IPS-NIHi11 (cell line): ENCODE measurements at regions not wholly inside any gene's neighbourhood (a gene's known extent, or its start where the extent isn't known, plus 50 kb on each side); places are given as distances from the start of the nearest gene placed in this dataset.

ENCODE experiments used
- DNase-seq: peaks from one replicate; pipeline ENCODE4 v3.0.0; 2012; ENCODE audit warnings: mixed read lengths, low spot score

DNA sequence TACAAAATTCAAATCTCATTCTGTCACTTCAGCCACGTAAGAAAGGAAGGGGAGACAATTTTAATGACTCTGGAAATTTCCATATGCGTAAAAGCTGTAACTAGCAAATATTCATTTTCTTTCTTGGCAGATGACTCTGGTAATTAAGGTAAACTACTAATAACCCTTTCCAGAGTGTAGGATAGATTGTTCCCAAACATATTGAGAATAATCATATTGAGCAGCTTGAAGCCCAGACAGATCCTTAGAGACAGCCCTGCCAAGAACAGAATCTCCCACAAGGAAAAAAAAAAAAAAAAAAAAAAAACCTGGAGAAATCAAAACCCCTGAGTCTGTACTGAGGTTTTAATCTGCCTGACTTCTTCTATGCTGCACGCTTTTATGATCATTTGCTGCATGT is 163.6 kb upstream of the TMPO start:
- DNase-seq = no peak

GRCh38 chr12:98352218-98352811 is 163.1 kb upstream of the TMPO start:
- no peak for DNase-seq

DNA sequence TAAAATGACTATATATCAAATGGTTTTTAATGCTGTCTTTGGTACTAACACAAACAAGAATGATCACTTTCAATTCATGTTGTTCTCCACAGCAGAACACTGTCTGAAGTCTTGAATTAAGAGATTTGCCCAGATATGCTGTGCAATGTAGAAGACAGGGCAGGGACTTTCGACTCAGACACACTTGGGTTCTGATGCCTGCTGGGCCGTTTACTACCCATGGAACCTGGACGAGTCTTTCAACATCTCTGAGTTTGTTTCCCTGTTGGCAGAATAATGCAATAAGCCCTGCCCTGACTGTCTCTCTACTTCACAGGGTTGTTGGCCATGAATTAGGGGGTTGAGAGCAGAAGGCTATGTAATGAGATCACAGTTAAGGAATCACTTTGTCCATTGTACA is 162.6 kb upstream of the TMPO start:
- no peak for DNase-seq

GRCh38 chr12:98354520-98355035 is 160.8 kb upstream of the TMPO start:
- no peak for DNase-seq

DNA sequence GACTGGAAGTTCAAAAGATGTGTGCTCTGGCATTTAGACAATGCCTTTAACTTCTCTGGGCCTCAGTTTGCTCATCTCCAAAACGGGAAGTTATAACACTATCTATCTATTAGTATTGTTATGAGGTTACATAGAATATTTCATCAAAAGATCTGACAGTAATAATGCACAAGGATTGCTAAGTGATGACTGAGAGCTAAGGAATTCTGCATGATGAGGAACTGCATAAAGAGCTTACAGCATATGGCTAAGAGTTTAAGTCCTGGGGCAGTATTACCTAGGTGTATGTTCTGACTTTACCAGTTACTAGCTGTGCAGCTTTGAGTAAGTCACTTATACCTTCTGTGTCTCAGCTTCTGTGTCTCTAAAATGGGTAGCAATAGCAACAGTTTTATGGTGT is 160.1 kb upstream of the TMPO start:
- DNase-seq = no peak

- DNase-seq = no peak
These were observed 159.5 kb upstream of the TMPO start for GRCh38 chr12:98355933-98356332.

DNA sequence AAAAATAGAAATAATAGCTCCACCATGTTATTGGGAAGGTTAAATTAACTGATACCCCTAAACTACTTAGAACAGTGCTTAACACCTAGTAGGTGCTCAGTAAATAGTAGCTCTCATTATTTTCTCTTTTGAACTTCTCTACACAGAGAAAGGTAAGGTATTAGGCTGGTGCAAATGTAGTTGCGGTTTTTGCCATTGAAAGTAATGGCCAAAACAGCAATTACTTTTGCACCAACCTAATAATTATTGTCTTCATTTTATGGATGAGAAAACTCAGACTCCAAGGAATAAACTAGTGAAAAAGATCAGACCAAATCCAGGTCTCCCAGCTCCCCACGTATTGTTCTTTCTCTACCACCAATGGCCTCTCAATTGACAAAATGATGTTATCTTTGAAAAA is 157.2 kb upstream of the TMPO start:
- no peak for DNase-seq

DNA sequence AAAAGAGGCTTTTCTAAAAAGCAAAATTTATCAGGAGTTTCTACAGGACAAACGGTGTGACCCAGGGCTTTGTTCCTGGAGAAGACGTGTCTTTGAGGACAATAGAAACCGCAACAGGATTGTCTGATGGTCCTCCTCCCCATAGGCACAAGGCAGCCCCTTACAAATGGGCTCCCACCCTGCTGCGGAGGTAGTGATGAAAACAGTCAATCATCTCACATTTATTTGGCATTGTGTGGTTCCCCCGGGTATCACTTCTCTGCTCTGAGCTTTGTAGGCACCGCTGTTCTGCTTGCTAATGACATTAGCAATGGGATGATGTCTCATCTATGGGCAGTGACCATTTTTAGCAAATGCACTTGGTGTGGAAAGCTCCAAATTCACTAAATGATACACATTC is 155.5 kb upstream of the TMPO start:
- DNase-seq = no peak

DNA sequence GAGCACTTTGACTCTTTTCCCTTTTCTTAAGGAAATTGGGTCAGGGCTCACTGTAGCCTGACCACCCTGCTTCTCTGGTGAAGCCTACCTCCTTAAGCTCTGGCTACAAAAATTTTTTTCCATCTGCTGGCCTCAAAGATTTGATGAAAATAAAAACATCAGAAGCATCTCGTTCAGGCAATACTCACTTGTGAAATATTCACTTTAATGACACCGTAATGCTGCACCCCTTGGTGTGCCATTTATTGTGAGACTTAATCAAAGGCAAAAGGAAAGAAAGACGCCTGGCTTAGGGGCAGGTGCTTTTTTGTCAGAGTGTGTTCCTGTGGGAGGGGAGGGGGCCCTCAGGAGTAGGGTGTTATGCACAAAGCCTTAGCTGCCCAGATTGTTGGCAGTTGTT is 155.0 kb upstream of the TMPO start:
- DNase-seq = no peak

GRCh38 chr12:98369581-98369980 is 145.8 kb upstream of the TMPO start:
- no peak for DNase-seq

DNA sequence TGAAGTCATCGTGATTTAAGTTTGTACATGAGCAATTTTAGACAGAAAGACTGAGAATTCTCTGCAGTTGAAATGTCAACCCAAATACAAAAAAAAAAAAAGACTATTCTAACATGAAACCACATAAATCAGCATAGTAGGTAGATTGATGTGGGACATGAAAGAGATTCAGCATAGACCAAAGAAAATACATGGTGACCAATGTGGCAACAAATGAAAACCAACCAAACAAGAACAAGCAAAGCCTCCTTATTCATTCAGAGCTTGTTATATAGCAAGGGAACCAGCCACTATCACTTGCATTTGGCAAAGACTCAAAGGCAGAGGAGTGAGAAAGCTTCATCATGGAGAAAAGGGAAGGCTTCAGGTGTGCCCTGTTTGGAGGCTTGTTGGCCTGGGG is 144.4 kb upstream of the TMPO start:
- DNase-seq = no peak

- no peak for DNase-seq
These were observed 144.0 kb upstream of the TMPO start for GRCh38 chr12:98371419-98371818.

- DNase-seq = no peak
These were observed 142.9 kb upstream of the TMPO start for GRCh38 chr12:98372340-98373024.

DNA sequence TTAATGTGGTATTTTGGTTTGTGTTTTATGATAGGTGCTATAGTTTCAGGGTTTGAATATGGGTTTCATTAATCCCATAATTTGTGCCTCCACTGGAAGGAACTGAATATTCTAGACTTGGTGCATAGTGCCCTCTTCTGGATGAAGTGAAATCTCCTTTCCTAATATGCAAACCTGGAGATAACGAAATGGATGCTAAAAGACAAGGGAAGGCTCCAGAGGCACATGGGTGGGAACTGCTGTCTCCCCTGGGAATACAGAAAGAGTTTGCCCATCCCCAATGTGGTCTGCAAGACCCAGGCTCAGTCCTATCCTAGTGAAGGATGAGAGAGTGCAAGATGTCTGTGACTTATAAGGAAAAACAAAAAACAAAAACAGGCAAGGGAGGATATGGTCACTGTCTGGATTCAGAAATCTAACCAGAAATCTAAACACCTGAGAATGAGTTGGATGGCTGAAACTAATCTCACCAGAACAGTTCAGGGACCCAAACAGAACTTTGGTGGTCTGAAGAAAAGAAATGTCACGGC is 142.3 kb upstream of the TMPO start:
- DNase-seq = peak; percentile 44

- DNase-seq = no peak
These were observed 141.4 kb upstream of the TMPO start for GRCh38 chr12:98374007-98374406.

DNA sequence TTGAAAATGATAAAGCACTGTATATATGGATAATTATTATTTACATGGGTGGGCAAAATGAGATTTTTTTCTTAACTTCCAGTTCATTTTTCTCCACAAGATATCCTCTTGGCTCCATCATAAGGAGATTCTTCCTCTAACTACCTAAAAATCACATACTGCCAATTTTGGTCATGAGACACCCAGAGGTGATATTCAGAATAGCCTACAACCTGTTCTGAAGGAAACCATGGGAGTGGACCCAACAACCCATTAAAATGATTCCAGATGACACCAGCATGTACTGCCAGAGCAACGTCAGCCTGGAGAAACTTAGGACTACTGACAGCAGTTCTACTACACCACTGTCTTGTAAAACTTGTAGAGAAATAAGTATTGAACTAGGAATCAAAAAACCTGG is 136.3 kb upstream of the TMPO start:
- DNase-seq = no peak

GRCh38 chr12:98385641-98386040 is 129.7 kb upstream of the TMPO start:
- no peak for DNase-seq

GRCh38 chr12:98387444-98387843 is 127.9 kb upstream of the TMPO start:
- DNase-seq = no peak

DNA sequence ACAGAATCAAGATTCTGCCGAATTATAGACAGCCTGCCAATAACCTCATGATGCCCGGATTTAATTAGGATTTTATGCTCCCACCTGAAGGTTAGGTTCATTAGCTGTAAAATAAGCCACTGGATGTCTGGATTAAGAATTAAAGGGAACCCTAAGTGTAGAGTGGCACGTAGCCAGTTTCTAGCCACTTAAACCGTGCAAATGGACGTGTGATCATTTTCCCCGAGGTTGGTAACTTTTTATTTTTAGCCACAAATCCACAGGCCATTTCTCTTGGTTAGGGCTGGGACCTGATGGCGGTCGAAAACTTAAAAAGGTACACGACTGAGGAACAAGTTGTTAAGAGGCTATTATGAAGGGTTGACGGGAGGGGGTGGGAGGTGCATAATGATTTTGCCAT is 127.3 kb upstream of the TMPO start:
- no peak for DNase-seq

DNA sequence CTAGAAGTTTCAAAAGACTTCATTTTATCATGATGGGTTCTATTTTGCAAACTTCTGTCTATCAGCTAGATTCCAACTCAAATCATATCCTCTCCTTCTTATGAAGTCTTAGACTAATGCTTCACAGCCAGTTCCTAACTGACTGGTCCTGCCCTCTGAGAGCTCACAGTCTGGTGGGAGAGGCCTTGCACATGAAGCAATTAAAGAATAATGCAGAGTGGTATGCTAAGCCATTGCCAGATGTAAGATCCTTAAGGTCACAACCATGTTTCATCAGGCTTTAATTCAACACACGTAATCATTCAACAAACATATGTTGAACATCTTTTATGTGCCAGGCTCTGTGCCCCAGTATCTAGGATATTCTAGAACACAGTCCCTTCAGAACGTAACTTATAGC is 125.8 kb upstream of the TMPO start:
- no peak for DNase-seq

DNA sequence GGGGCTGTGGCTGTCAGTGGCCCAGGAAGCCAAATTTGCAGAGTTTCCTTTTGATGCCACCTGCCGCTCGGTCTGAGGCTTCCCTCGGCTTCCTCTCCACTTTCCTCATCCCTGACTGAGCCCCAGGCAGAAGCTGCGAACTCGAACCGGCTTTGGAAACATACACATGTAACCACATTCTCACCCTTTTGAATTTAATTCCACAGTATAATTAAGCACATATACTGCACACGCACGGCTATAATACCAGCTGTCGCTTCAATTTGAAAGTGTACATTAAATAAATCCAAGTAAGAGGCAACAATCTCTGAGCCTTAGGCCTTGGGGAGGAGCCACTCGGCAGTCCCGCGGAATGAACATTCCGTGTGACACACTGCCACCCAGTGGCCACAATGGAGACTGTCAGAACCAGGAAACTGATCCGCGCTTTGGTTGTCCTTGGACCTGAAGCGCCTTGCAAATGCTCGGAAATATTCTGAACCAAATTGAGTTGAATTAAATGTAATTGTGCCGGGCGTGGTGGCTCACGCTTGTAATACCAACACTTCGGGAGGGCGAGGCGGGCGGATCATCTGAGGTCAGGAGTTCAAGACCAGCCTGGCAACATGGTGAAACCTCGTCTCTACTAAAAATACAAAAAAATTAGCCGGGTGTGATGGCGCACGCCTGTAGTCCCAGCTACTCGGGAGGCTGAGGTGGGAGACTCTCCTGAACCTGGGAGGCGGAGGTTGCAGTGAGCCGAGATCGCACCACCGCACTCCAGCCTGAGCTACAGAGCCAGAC is 117.9 kb upstream of the TMPO start:
- peak; percentile 78 for DNase-seq

DNA sequence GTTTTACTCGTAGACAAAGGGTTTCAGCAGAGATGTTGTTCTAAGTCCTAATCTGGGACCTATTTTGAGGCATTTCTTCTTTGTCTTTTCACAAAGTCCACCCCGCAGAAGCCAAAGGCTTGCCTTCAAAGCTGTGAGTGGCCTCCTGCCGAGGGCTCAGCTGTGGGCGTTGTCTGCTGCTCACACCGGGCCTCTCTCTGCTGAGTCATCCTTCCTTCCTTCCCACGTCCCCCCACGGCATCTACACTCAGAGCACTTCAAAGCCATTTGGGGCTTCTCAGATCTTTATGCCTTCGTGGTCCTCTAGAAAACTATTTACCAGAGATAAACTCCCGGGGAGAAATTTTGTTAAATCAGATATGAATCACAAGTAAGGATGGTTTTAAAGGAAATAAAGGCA is 115.9 kb upstream of the TMPO start:
- DNase-seq = peak; percentile 59

DNA sequence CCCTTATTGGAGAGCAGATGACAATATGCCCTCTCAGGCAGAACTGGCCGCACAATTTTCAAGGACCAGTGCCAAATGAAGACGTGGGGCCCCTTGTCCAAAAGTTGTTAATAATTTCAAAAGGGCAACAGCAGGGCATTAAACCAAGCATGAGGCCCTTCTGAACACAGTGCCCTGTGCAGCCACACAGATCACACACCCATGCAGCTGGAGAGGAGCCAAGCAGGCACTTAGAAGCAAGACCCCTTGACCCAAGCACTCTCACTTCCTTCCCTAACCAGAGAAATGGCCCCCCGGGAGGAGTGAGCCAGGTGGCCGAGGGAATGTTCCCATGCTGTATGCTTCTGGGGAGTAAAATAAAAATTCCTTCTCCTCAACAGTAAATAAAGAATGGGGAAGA is 114.0 kb upstream of the TMPO start:
- DNase-seq = no peak
